CD4-positive, alpha-beta T cell treated with Interferon alpha-2 for 1 hour (primary cell): ENCODE measurements at regions not wholly inside any gene's neighbourhood (a gene's known extent, or its start where the extent isn't known, plus 50 kb on each side); places are given as distances from the start of the nearest gene placed in this dataset.

Experiments
- DNase-seq, 2 donors: peaks; one replicate each; pipeline ENCODE4 v3.0.0-alpha.2; 2020 to 2022

- DNase-seq = no peak
Observed at GRCh38 chr11:33646629-33647028, 54.0 kb downstream of the C11orf91 start.

- no peak for DNase-seq
Observed at GRCh38 chr11:33646168-33646567, 54.5 kb downstream of the C11orf91 start.

GRCh38 chr11:33645686-33646085 is 54.9 kb downstream of the C11orf91 start:
- no peak for DNase-seq

DNA sequence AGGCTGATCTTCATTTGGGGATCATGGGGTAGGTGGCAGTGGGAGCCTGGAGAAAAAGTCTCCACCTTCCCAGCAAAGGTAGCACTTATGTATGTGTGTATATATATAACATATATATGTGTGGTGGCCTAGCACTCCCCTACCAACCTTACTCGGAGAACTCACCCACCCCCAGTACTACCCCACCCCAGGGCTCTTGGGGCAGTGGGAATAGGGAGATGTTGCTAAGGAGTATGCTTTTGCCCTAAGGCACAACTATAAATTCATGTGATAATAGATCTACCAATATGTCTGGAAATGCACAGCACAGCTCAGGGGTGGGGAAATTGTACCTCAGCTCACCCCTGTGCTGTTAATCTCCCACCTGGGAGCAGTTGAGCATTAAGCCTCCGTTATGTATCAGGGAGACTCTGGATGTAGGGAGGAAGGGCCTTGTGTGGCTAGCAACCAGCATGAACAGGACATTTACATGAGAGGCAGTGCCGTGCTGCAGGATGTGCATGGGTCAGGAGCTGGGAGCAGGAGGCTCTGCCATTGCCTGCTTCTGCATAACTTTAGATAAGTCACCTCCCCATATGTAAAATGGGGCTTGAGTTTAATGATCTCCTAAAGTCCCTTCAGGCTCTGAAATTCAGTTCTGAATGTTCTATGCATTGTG is 57.3 kb downstream of the C11orf91 start:
- no peak for DNase-seq

DNA sequence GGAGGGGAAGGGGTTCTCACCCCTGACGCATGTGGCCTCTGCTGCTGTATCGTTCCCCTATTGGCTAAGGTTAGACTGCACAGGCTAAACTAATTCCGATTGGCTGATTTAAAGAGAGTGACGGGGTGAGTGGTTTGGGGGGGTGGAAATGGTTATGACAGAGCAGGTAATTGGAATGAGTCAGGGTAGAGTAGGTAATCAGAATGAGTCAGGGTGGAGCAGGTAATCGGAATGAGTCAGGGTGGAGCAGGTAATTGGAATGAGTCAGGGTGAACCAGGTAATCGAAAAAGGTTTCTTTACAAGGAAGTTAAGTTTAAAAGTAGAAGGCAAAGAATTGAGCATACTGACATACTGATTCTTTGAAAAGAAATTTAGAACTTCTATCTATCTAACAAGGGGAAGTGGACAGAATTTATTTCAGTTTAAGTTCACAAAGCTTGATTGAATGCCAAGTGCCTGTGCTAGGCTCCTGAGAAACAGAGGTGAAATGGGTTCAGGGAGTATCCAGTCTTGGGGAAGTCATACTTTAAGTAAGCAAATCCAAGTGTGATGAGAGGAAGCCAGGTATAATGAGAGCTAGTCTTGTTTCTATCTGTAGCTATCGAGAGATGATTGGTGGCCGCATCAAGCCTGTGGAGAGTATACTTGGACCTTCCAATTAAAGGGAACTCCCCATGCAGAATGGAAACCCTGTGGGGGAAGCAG is 58.0 kb downstream of the C11orf91 start:
- no peak for DNase-seq

DNA sequence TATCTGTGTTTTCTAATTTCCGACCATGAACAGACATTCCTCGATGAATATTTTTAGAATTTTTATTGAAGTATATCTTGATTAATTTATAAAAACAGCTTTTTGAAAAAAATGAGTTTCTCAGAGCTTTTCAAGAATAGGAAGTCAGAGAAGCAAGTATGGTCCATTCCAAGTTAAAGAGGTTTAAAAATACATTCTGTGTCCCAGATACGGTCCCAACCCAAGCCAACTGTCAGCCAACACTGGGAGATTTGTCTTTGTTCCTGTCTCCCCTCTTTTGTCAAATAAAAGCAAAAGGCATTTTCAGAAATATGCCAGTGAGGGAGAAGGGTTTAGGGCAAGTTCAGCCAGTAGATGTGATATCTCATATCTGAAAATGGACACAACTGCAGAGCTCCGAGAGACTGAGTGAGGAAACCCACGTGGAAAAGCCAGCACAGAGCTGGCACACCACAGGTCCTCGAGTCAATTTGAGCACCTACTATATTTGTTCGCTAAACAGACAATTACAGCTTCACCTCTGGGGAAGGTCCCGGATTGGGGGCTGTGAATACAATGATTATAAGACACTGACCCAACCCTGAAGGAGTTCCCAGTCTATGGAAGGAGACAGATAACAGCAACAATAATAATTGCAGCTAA is 59.8 kb downstream of the C11orf91 start:
- no peak for DNase-seq

DNA sequence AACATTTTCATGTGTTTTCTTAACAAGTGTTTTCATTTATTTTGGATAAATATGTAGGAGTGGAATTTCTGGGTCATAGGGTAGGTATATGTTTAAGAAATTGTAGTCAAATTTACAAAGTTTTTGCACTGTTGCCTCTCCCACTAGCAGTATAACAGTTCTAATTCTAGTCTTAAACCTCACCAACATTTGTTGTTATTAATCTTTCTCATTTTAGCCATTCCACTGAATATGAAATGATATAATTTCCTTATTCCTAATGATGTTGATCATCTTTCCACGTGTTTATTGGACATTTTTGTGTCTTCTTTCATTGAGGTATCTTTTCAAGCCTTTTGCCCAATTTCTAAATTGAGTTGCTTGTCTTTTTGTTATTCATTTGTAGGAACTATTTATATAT is 62.0 kb downstream of the C11orf91 start:
- no peak for DNase-seq

DNA sequence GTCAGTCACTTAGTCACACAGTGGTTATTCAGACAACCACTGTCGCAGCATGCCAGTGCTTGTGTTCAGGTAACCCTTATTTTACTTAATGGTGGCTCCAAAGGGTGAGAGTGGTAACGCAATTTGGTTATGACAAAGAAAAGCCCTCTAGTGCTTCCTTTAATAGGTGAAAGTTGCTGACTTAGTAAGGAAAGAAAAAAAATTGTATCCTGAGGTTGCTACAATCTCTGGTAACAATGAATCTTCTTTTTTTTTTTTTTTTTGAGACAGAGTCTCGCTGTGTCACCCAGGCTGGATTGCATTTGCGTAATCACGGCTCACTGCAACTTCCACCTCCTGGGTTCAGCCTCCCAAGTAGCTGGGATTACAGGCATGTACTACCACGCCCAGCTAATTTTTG is 64.5 kb downstream of the C11orf91 start:
- no peak for DNase-seq

DNA sequence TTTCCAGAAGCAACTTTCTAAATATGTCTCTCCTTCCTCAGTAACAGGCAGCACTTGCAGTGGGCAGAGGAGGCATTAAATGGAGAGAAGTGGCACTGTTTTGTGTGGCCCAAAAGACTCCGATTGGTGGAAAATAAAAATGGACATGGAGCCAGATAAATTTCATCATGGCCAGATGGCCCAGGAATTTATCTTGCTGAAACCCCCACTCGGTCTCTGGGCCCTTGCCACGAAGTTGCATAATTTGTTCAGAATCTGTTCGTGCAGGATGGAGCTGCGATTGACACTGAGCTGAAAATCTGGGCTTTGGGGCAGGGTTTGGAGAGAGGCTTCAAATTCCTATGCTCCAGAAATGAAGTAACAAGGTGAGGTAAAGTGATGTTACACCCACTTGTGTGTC is 65.5 kb downstream of the C11orf91 start:
- no peak for DNase-seq

DNA sequence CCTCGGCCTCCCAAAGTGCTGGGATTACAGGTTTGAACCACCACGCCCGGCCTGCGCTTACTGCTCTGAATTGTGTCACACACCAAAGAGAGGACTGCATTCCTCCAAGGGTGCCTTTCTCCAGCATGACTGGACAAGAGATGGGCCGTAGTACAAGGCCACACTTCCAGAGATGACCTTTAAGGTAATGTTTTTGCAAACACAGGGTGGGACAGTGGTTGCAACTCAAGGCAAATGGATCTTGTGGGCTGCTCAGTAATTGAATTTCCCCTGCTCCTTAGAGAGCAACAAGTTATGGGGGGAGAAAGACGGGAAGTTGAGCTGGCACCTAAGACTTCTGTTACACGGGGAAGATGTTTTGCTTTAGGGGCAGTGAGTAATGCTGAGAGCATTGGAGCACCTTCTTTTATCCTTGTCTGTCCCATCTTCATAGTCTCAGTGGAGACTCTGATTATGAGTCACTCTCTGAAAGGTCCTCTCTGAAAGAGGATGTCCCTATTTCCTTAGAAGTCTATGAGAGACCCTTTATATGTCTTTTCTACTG is 66.3 kb downstream of the C11orf91 start:
- DNase-seq = no peak

GRCh38 chr11:33633251-33634003 is 67.2 kb downstream of the C11orf91 start:
- no peak for DNase-seq

DNA sequence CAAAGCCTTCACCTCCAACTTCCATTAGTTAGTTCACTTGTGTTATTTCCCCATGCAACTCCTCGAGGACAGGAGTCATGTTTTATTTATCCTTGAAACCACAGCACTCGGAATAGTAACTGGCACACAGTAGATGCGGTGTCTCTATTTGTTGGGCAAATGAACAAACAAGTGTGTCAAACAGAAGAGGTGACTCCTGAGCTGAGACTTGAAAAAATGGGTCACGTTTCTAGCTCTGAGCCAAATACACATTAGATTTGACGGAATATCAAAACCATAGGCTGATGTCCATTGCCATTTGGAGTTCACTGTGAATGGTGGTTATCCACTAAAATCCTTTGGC is 68.9 kb downstream of the C11orf91 start:
- no peak for DNase-seq

- no peak for DNase-seq
Observed at GRCh38 chr11:33630936-33631748, 69.5 kb downstream of the C11orf91 start.

DNA sequence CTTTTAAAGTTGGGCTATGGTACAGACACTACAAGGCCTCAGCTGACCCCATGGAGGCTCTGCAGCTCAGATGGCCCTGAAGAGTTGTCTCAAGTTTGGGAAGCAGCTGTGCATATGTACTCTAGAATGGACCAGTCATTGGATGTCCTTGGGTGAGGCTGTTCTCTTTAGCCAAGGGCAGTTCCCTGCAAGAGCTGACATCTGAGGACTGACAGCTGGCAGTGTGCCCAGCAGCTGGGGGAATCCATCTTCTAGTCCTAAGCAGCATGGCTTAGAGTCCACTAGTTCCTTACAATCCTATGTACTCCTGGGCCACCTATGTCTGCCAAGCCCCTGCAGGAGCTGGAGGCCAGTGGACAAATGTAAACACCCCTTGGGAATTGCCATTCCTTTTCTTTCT is 76.5 kb downstream of the C11orf91 start:
- no peak for DNase-seq

- no peak for DNase-seq
Observed at GRCh38 chr11:33622806-33623205, 77.8 kb downstream of the C11orf91 start.

- DNase-seq = no peak
Observed at GRCh38 chr11:33622186-33622585, 78.4 kb downstream of the C11orf91 start.

- DNase-seq = no peak
Observed at GRCh38 chr11:33620423-33621171, 80.0 kb downstream of the C11orf91 start.

DNA sequence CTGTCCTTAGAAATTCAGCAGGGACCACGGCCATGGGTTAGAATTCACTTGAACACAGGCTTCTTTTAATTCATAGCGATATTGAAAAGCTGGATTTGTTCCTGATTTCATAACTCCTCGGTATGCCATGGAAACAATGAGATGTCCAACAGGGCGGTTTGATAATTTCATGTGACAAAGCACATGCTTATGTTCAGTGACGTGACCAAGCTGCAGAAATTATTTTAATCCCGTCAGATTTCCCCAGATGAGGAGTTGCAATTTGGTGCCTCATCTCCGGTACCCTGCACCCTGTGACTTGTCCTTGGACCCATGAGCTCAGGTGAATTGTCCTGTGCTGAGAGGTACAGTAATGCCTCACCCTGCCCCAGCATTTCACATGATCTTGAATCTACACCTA is 81.7 kb downstream of the C11orf91 start:
- no peak for DNase-seq

DNA sequence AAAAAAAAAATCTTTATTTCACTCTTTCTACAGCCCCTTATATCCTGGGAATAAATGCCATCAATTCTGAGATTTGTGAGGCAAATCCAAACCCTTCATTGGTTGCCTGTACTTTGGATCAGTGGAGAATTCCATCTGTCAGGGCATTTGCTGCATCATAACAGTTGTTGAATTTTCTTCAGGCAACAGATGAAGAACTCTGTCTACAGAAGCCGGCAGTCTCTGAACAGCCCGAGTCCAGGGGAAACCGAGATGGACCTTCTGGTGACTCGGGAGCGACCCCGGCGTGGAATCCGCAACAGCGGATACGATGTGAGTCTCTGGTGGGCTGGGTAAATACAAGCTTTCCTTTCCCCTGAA is 82.3 kb downstream of the C11orf91 start:
- DNase-seq = no peak

GRCh38 chr11:33617672-33618350 is 82.8 kb downstream of the C11orf91 start:
- DNase-seq = no peak

DNA sequence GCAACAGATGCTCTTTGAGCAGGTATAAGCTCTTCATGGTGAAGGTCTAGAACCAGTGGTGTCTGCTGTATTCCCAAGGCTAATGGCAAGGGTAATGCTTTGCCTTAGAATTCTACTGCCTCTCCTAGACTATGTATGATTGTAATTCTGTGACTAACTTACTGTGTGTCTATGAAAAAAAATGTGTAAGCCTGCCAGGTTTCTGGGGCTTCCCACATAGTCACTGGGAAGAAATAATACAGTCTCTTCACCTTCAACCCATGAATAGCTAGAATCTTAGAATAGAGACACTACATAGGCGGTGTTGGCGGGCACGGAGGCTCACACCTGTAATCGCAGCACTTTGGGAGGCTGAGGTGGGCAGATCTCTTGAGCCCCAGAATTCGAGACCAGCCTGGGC is 84.1 kb downstream of the C11orf91 start:
- DNase-seq = no peak
